ENCODE measurements at regions not wholly inside any gene's neighbourhood (a gene's known extent, or its start where the extent isn't known, plus 50 kb on each side); places are given as distances from the start of the nearest gene placed in this dataset.

DNA sequence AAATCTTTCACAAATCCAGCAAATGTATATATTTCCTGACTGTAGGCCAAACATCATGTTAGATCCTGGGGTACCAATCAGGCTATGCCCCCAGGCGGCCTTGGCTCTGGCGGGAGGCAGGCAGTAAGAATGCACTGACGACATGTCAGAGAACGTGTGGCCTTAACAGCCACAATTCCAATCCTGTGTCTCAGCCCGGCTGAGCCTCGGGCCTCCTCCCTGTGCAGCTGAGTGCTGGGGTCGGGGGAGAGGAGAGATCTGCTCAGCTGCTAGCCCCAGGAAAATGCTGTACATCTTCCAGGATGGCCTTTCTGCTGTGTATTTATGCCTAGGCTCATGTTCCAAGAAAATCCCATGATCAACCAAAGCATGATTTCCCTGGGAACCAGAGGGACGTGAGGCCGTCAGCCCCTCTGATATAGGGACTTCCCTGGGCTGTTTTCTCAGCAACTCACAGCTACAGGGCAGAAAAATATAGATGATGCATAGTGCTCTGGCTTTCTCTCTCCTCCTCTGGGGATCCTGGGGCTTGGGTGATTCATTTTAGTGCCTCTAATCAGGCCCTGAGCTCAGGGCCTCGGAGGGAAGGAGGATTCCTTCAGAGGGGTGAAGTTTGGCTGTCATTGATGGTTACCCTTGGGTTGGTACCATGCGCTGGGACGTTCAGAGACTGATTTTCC lies 604.0 kb downstream of the HS3ST4 start:
- no peak for DNase-seq

DNA sequence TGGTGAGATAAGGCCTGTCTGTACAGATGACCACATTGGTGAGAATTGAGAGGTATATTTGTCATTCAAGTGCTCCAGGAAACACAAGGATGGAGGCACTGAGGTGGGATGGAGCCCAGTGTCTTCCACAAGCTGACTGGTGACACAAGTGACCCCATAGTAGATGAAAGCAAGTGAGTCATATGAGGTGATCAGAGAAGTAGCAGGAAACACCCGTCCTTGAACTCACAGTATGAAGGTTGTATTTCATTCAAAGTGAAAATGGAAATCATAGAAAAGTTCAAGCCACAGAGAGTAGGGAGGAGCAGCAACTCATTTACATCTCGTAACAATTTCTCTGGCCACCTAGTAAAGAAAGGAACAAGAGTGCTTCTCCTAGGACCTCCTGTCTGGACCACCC lies 609.8 kb downstream of the HS3ST4 start:
- DNase-seq, result no peak

DNA sequence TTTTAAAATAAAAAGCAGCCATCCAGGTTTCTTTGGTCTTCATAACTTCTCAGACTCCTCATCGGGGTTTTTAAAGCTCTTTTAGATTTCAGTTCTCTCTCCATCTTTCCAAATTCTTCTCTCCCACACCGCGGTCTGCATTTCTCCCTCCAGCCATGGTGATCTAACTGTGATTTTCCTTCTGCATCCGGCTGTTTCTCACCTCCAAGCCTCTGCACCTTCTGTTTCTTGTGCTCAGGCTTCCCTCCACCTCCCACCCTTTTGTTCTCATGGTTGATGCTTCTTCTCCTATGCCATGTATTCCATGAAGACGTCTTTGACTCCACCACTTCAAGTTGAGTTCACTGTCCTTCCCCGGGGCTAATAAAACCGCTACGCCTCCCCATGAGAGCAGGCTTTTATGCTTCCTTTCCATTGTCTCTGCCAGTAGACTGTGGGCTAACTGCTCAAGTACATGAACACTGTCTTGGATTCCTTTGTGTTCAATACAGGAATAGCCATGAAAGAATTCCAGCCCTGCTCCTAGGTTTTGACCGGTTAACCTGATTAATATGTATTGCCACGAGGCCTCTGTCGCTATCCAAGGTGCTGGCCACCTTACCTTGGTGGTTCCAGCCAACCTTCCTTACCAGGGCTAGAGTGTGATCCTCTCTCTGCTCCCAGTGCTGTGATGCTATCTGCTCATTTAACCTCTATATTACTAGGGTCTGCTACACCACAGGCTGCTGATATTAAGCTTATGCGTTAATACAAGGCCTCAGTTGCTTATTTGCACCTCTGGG lies 625.1 kb downstream of the HS3ST4 start:
- no peak for DNase-seq

DNA sequence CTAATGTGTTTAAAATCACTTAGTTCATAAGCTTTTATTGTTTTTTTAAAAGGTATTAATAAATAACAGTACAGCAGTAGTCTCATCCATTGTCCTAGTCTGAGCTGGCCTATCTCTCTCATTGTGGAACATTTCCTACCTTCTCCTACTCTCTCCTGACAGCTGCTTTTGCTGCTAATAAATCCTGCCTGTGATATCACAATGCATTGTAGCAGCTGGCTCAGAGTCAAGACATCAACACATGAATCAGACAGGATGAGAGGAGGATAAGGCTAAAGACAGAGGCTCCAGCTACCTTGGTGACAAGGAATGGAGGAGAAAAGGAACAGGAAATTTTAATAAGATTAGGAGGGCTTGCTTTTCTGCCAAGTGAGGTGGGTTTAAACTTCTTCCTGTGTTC lies 626.1 kb downstream of the HS3ST4 start:
- DNase-seq, result no peak

DNA sequence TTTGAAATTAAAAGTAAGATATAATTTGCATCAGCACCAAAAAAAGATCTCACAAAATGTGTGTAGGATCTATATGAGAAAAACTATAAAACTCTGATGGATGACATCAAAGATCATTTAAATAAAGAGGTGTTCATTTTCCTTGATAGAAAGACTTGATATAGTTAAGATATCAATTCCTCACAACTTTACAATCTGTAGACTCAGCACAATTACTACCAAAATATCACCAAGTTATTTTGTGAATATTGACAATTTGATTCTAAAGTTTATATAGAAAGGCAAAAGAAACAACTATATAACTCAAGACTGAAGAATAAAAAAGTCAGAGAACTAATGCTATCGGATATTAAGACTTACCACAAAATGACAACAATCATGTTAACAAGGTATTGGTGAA lies 638.9 kb downstream of the HS3ST4 start:
- no peak for DNase-seq

DNA sequence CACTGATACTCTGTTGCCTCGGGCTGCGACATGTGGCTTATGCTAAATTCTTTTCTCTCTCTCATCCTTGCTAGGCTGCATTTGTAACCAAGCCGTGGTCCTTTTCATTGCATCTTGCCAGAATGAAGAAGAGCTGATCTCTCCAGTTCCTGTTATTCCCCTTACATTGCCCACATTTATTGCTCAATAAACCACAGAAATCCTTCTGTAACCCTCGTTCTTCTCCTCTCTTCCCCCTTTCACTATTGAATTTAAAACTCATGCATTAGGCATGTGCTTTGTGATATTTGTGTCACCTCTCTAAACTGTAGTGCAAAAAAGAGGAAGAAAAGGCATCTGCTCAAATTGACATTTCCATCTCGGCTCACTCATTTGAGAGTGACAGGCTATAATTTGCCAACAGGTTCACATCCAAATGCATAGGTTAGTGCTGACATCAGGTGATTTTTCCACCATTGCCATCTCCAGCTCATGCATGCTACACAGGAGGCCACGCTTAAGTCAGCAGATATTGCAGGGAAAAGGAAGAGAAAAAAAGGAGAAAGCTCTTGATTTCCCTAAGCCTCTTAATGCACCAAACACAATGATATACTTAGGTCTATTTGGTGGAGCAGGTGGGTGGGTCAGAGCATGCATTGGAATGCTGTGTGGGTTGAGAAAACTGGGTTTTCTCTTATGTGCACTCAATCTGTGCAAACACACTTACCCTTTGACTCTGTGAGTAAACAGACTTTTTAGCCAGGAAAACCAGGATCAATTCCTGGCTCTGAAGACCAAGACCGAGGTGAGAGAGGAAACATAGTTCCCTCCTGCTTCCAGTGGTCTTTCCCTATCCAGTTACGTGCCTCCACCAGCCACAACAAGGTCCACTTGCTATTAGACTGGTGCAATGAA lies 642.7 kb downstream of the HS3ST4 start:
- peak; percentile 8 to 59 for DNase-seq

DNA sequence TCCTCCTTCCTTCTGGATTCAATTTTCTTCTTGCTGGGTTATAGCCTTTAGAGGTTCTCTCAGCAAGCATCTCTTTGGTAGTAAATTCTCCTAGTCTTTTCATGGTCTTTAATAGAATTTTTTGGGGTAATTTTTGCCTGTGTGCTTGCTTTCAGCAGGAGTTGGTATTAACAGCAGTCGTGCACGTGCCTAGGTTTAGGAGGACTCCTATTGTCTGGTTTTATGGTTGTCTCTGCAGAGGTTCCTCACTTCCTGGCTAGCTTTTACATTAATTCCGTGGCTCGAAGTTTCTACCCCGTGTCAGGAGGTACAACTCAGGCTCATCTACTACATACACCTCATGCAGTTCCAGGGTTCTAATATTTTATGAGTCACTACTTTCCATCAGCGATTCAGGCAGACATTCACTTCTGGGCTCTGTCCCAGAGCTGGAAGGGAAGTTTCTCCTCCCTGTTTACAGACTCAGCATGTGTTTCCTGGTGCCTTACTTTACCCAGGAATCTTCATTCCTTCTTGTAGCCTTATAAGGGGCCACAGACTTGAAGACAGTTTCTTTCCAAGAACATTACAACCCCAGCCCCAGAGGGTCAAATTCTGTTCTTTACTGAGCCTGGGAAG lies 643.6 kb downstream of the HS3ST4 start:
- DNase-seq, result no peak

DNA sequence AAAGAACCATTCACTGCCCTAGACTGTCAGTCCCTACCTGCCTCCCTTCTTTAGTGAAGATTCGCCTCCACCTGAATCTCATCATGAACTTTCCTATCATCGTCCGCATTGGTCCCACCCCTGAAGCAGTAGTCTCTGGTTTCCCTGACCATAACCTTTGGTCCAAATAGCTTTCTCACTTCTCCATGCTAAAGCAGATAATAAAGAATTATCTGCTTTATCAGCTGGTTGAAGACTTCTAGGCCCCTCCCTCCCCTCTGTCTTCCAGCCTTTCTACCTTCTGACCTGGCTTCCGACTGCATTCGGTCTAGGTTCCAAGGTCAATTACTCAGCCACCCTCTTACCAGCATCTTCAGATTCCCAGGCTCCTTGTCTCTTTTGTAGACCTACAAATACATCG lies 650.9 kb downstream of the HS3ST4 start:
- DNase-seq, result no peak

DNA sequence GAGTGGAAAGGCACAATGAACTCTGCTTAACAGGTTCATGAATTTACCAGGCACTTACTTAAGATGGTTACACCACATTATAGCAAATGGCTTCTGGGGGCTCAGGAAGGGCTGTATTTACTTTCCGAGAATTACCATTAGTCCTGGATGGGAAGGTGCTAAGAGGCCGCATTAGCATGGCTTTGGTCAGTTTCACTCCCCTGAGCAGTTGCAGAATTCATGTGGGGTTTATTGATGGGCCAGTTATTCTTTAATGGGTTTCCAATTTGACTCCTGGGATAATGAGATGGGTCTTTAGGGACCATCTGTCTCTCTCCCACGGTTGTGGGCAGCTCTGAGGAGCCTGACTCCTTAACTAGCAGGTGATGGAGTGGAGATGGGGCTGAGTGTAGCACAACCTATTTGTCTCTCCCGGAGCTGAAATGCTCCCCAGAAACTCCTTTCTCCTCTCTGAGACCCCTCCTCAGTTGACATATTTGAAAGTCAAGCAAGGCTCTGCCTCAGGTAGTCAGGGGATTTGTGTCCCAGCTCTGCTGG lies 652.5 kb downstream of the HS3ST4 start:
- no peak for DNase-seq

DNA sequence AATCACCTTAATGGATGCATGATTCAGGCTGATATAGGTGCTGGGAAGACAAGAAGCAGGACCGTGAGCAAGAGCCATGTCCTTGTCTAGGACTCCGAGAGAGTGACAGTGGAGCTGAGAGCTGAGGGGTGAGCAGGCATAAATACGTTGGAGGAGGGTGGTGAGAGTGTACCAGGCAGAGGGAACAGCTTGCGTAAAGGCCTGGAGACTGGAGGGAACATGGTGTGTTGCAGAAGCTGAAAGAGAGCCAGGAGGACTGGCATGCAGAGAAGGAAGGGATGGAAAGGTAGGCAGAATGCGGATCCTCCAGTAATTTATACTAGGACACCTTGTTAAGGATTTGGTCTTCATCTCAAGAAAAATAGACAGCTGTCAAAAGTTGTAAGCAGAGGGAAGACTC lies 653.2 kb downstream of the HS3ST4 start:
- DNase-seq, result no peak

DNA sequence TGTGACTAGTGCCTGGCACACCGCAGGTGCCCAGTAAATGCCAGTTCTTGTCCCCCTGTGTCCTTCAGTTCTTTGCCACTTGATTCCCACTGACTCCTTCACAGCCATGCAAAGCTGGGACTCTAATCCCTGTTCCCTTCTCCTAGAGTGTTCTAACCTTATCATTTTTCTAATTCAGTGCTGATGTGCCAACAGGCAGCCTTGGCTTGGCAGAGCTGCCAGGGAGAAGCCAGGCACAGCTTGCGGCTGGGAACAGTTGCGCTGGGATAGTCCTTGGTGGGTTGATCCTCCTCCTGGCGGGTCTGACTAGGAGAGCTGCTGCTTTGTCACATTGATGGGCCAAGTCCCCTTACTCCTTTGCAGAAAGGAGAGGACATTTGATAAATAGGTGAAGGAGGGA lies 654.2 kb downstream of the HS3ST4 start:
- DNase-seq, result no peak

DNA sequence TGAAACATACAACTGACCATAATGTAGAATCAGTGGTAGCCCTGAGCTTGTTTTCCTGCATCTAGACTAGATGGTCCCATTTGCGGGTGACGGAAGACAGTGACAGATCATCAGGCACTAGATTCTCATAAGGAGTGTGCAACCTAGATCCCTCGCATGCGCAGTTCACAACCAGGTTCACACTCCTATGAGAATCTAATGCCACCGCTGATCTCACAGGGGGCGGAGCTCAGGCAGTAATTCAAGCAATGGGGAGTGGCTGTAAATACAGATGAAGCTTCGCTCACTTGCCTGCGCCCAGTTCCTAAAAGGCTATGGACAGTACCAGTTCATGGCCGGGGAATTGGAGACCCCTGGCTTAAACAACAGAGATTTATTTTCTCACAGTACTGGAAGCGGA lies 656.3 kb downstream of the HS3ST4 start:
- no peak for DNase-seq

DNA sequence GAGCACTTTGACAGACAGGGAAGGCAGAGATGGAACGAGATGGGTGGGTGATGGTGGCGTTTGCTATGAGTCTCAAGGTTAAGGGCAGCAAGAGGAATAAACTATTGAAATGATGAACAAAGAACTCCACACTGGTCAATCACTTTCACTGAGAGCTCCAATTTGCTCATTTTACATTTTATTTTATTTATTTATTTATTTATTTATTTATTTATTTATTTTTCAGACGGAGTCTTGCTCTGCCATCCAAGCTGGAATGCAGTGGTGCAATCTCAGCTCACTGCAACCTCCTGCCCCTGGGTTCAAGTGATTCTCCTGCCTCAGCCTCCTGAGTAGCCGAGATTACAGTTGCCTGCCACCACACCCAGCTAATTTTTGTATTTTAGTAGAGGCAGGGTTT lies 669.1 kb downstream of the HS3ST4 start:
- DNase-seq, result no peak

DNA sequence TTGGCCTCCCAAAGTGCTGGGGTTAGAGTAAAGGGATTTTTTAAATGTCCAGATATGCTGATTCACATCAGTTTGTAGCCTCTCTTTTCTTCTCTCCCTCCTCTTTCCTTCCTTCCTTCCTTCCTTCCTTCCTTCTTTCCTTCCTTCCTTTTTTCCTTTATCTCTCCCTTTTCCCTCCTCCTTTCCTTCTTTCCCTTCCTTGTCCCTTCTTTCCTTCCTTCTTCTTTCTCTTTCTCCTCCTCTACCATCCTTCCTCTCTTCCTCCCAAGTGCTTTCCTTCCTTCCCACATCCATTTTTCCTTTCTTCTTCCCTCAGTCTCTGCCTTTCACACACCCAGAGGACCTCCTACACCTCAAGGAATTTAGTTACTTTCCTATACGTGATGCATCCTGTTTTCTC lies 671.8 kb downstream of the HS3ST4 start:
- DNase-seq, result no peak

DNA sequence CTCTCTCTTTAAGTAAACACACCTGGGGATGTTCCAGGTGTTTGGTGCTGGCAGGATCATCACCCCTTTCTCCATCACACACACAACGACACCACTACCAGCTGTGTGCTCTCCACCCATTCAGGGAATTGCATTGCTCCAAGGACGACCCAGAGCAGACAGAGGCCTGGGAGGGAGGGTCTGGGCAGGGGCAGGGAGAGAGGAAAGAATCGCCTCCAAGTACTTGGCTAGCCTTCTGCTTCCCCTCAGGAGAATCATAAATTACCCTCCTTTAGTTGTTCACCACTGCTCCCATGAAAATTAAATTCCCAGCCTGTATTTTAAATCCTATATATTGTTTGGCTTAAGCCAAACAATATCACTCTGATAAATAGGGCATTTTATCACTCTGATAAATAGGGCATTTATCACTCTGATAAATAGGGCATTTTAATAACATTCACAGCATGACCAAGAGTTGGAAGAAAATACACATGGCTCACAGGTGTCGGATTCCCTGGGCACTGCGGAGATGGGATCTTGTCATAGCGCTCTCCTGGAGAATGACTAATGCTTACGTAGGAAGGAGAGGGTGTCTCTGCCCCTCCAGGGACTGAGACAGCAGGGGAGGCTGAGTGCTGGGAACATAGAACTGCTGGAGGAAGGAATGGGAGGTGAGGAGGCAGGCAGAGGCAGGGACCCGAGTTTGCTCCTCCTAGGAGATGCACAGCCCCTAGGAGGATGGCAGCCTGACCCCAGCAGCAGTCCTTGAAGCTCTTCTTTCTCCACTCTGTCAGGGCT lies 673.6 kb downstream of the HS3ST4 start:
- no peak for DNase-seq

DNA sequence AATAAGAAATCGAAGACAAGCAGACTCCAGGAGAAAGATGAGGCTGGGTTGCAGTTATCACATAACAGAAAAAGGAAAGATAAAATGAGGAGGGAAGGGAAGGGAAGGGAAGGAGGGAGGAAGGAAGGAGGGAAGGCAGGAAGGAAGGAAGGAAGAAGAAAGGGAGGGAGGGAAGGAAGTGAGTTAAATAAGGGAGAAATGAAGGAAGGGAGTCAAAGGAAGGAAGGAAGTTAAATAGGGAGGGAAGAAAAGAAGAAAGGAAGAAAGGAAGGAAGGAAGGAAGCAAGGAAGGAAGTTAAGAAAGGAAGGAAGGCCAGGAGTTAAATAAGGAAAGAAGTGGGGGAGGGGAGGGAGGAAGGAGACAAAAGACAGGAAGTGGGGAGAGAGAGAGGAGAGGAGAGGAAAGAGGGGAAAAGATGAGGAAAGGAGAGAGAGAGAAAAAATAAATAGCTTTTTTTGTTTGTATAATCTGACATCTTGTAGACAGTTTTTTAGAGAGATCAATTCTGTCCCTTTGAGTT lies 679.6 kb downstream of the HS3ST4 start:
- DNase-seq, result no peak

DNA sequence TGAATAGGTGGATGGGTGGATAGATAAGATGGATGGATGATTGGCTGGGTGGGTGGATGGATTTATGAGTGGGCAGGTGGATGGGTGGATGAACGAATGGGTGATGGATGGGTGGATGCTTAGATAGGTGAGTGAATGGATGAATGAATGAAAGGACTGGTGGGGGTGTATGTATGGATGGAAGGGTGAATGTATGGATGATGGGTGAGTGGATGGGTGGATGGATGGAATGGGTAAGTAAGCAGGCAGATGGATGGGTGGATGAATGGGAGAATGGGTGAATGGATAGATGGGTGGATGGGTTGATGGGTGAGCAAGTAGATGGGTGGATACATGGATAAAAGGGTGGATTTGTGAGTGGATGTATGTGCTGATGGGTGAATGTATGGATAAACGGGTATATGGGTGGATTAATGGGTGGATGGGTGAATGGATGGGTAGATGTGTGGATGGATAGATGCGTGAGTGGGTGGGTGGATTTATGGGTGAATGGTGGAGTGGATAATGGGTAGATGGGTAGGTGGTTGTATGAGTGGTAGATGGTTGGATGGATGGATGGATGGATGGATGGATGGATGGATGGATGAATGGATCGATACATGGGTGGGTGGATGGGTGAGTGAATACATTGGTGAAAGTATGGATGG lies 682.6 kb downstream of the HS3ST4 start:
- DNase-seq, result no peak

DNA sequence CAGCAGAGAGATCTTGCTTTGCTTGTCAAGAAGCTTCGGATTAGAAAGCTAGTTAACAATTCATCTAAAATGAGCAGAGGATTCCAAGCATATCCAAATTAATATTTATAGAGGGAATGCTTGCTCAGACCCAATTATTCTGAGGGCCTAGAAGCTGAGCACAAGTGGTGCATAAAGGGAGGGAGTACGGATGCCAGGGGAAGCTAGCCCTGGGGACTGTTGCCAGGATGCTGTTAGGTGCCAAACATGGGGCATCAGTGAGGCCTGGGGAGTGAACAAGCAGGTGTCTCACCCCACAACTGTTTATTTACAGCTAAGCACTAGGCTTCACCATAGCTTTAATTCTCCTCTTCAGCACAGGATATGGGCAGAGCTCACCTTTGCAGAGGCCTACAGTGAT lies 684.1 kb upstream of the C16orf82 start:
- no peak for DNase-seq

DNA sequence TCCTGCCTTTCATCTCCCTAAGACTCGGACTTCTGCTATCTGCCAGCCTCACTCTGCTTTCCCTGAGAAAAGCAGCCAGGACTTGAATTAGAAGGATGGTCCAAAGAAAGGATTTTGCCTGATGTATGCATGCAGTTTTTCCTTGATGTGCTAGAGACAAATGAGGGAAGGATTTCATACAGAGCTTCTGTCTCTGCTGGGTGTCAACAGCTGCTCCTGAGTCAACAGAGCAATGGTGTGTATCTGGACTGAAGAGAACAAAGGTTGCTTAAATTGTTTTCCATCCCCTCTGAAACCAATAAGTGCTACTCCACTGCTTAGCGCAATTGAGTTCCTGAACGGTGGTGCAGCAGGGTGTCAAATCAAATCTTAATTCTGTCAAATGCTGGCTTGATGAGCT lies 680.6 kb upstream of the C16orf82 start:
- no peak for DNase-seq

DNA sequence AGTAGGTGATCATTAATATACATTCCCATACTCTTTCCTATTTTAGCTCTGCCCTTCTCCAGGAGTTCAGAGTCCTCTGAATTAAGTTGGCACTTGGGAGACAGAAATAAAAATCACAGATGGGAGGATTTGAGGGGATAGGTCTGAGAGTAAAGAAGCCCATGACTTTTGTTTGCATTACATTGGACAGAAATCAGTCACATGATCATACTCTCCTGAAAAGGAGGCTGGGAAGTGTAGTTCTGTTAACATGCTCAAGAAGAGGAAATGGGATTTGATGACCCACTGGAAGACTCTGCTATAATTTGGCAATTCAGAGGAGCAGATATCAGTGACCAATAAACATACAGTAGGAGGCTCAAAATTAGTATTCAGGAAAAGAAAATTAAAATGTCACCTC lies 674.9 kb upstream of the C16orf82 start:
- no peak for DNase-seq

DNA sequence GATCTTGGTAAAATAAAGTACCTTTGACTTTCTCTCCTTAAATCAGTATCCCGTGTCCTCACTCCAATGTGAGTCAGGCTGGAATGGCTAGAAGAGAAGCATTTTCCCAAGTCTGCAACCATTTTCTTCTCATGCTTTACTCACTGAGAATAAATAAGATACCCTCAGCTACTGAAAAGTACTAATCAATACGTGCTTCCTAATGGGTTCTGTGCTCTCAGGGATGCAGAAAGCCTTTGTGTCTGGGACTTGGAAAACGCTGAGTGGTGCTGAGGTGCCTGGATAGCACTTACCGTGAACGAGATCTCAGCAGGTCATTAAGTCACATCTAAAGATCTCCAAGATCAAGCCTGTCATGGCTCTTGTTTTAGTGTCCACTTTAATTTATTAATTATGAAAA lies 672.3 kb upstream of the C16orf82 start:
- no peak for DNase-seq

Data from inflammatory macrophage (primary cell).